Activated T-cell treated with anti-CD3 and anti-CD28 coated beads, Interleukin-2, amount 50 U/mL, for 4 hours (primary cell): ENCODE measurements at regions not wholly inside any gene's neighbourhood (a gene's known extent, or its start where the extent isn't known, plus 50 kb on each side); places are given as distances from the start of the nearest gene placed in this dataset.
"Not testable (repeated sequence)": the region's sequence is repeated elsewhere in the genome, so short reads cannot be mapped to it uniquely, and the experiment has no call there.

Experiments
- ATAC-seq, 2 donors: fragments of 200-7000 bp; cut with Tn5 transposase; one replicate each; pipeline ENCODE4 v1.10.0; 2021
- DNase-seq: peaks from one replicate; pipeline ENCODE4 v3.0.0-alpha.2; 2020
- H3K27me3 Mint-ChIP-seq: one replicate; pipeline ENCODE4 v1.8.0; 2021; ENCODE audit warnings: low read depth, mixed read lengths
- H3K36me3 Mint-ChIP-seq: one replicate; pipeline ENCODE4 v1.8.0; 2022; ENCODE audit warnings: mixed read lengths; ENCODE audit not compliant: insufficient read depth
- H3K4me1 Mint-ChIP-seq: one replicate; pipeline ENCODE4 v1.8.0; 2021; ENCODE audit warnings: low read depth, mixed read lengths
- H3K4me3 Mint-ChIP-seq: one replicate; pipeline ENCODE4 v1.8.0; 2021; ENCODE audit warnings: mild to moderate bottlenecking, moderate library complexity, mixed read lengths
- H3K9me3 Mint-ChIP-seq: one replicate; pipeline ENCODE4 v1.8.0; 2021; ENCODE audit warnings: mixed read lengths

DNA sequence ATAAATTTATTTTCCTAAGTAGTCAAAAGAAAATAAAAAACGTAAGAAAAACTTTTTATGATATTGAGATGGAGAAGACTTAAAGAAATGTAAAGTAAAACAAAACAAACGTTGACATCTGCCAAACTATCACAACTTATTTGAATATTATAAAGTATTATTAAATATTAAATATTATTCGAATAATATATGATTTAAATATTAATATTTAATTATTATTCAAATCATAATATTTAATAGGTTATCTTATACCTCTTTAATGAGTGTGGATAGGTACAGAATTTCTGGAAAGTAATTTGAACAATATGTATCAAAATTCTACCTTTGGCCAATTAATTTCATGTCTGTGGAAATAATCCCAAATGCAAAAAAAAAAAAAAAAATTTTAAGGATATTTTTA is 278.7 kb downstream of the RAD51AP2 start:
- ATAC-seq (no peak), DNase-seq (no peak)
- peaks cover 6% of the 10 kb centered on the region for H3K9me3 Mint-ChIP-seq
- no peaks in the 10 kb centered on the region for H3K4me1 Mint-ChIP-seq
- H3K27me3 Mint-ChIP-seq, result no peaks in the 10 kb centered on the region
- no peak overlapping the region for H3K4me3 Mint-ChIP-seq
- H3K36me3 Mint-ChIP-seq, result no peaks in the 10 kb centered on the region

DNA sequence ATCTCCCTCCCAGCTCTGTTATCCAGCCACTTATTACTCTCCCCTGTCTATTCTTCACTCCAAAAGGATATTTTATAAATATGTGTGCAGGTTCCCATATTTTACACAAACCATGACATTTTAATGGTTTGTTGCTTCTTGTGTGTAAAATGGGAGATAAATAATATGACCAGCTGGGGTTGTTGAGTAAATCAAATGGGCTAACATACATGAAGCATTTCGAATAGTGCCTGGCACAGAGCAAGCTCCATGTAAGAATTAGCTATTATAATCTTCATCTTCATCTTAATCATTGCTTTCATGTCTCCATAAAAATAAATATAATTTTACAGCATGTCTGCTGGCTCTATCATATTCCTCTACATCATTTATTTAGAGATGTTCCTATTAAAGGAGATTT is 283.1 kb downstream of the RAD51AP2 start:
- DNase-seq (no peak), ATAC-seq (no peak)
- Mint-ChIP-seq H3K4me3 (no peak overlapping the region), H3K27me3 (no peaks in the 10 kb centered on the region), H3K4me1 (no peaks in the 10 kb centered on the region), H3K36me3 (no peaks in the 10 kb centered on the region), H3K9me3 (no peaks in the 10 kb centered on the region)

DNA sequence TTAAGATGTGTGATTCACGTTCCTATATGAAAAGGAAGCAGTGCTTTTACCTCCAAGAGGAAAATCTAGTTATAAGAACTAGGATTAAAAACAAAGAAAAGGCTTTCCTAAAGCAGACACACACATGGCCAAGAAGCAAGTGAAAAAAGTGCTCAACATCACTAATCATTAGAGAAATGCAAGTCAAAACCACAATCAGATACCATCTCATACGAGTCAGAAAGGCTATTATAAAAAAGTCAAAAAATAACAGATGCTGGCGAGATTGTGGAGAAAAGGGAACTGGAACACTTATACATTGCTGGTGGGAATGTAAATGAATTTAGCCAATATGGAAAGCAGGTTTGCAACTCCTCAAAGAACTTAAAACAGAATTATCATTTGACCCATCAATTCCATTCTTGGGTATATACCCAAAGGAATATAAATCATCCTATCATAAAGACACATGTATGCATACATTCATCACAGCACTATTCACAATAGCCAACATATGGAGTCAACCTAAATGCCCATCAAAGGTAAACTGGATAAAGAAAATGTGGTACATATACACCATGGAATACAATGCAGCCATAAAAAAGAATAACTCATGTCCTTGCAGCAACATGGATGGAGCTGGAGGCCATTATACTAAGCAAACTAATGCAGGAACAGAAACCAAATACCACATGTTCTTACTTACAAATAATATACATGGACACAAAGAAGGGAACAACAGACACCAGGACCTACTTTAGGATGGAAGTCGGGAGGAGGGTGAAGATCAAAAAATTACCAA is 285.3 kb downstream of the RAD51AP2 start:
- no peaks in the 10 kb centered on the region for H3K4me1 Mint-ChIP-seq
- ATAC-seq (no peak), DNase-seq (no peak)
- H3K36me3 Mint-ChIP-seq, result no peaks in the 10 kb centered on the region
- peaks cover under 1% of the 10 kb centered on the region for H3K9me3 Mint-ChIP-seq
- no peaks in the 10 kb centered on the region for H3K27me3 Mint-ChIP-seq
- no peak overlapping the region for H3K4me3 Mint-ChIP-seq

DNA sequence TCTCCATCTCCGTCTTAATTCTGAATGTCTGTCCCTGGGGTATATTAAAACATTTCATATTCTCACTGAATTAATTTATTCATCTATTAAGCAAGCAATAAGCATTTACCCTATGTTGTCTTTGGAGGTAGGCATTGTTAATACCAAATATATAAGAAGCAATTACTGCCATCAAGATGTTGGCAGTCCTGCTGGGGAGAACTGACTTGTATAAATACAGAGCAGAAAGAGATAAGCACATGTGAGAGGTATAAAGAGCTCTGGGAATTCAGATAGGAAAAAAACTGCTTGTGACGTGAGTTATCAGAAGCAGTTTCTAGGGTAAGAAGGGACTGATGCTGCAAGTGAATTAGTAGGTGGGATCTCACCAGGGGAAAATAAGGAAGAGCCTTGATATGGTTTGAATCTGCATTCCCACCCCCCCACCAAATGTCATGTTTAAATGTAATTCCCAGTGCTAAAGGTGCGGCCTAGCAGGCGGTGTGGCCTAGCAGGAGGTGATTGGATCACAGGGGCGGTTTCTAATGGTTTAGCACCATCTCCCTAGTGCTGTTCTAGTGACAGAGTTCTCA is 286.8 kb downstream of the RAD51AP2 start:
- no peaks in the 10 kb centered on the region for H3K27me3 Mint-ChIP-seq
- H3K36me3 Mint-ChIP-seq, result no peaks in the 10 kb centered on the region
- no peak for DNase-seq
- H3K9me3 Mint-ChIP-seq, result peaks cover 7% of the 10 kb centered on the region
- no peak overlapping the region for H3K4me3 Mint-ChIP-seq
- no peak for ATAC-seq
- H3K4me1 Mint-ChIP-seq, result no peaks in the 10 kb centered on the region

DNA sequence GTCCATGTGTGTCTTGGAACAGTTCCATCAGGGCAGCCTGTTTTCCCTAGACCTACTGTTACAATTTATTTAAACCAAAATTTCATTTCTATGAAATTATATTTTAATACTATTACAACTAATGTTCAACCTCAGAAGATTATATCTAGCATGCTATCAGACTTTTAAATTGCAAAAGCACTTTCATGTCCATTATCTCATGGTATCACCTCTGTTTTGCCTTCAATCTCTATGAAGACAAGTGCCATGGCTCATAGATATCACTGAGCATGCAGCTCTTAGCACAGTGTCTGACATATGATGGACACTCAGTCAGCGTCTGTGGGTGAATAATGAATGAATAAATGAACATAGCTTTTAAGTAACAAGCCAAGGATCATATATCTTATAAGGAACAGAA is 288.8 kb downstream of the RAD51AP2 start:
- no peak for ATAC-seq
- Mint-ChIP-seq H3K27me3 (no peaks in the 10 kb centered on the region), H3K4me1 (no peaks in the 10 kb centered on the region), H3K36me3 (no peaks in the 10 kb centered on the region), H3K9me3 (peaks cover 11% of the 10 kb centered on the region), H3K4me3 (no peak overlapping the region)
- no peak for DNase-seq

DNA sequence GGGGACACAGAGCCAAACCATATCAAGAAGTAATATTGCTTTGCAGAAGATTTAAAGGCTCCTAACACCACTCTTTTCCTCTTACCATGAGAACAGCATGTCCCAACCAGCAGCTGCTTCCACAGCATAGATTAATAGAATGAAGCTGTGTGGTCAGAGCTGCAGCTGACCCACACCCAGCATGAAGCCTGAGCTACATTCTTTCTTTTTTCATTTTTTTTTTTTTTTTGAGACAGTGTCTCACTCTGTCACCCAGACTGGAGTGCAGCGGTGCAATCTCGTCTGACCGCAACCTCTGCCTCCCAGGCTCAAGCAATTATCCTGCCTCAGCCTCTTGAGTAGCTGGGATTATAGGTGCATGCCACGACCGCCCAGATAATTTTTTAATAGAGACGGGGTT is 289.8 kb downstream of the RAD51AP2 start:
- Mint-ChIP-seq H3K9me3 (peaks cover 11% of the 10 kb centered on the region), H3K4me3 (no peak overlapping the region)
- no peak for ATAC-seq

DNA sequence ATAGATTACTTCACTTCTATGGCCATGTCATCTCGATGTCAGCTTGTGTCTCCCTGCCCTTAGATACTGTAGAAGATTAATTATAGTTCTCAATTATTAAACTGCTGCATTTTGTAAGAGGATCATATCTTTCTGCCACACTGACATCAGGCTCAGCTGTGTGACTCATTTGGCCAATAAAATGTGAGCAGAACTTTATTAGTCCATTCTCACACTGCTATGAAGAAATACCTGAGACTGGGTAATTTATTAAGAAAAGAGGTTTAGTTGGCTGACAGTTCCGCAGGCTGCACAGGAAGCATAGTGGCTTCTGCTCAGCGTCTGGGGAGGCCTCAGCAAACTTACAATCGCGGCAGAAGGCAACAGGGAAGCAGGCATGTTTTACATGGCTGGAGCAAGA is 290.4 kb downstream of the RAD51AP2 start:
- Mint-ChIP-seq H3K9me3 (peaks cover 11% of the 10 kb centered on the region), H3K4me1 (no peaks in the 10 kb centered on the region), H3K27me3 (no peaks in the 10 kb centered on the region), H3K36me3 (no peaks in the 10 kb centered on the region), H3K4me3 (no peak overlapping the region)
- DNase-seq, result no peak
- ATAC-seq, result no peak

More for the DNA sequence above, 289.8 kb downstream of the RAD51AP2 start:
- H3K27me3 Mint-ChIP-seq, result no peaks in the 10 kb centered on the region
- no peak for DNase-seq
- no peaks in the 10 kb centered on the region for H3K36me3 Mint-ChIP-seq
- no peaks in the 10 kb centered on the region for H3K4me1 Mint-ChIP-seq

DNA sequence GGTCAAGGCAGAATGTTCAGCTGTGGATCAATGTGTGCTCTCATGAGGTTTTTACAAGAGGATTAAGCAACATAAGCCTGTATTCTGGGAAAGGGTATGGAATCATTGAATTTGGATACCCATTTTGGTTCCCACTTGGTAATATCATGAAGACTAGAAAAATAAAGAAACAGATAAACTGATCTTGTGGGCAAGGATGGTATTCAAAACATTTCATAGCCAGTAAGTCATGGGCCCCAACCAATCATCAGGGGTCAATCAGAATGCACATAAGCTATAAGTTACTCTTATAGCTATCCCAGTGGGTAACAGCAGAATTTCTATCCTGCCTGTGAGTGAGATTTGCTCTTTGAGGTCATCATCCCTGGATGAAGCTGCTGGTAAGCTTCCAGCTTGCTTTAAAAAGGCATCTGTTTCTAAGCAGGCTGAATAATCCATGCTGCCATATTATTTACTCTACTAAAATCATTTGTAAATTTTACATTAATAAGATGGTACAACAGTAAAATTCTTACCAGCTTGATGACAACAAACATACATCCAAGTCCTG is 291.2 kb downstream of the RAD51AP2 start:
- H3K4me3 Mint-ChIP-seq, result no peak overlapping the region
- peaks cover 11% of the 10 kb centered on the region for H3K9me3 Mint-ChIP-seq
- H3K27me3 Mint-ChIP-seq, result no peaks in the 10 kb centered on the region
- DNase-seq (no peak), ATAC-seq (no peak)
- no peaks in the 10 kb centered on the region for H3K36me3 Mint-ChIP-seq
- H3K4me1 Mint-ChIP-seq, result no peaks in the 10 kb centered on the region

DNA sequence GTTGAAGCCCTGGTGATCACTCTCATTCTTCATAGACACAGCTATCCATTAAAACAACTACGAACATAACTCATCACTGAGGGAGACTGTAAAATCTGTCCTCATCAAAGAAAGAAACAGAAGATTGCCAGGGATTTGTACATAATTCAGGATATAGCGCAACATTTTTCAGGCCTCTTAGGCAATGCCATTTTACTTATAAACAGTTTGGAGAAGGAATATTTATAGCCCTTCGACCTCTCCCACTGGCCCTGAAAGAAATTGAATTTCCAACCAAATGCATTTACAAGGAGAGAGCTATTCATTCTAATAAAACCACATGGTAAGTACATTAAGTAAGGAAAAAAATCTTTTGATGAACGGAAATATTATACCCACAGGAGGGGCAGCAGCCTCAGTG is 295.0 kb downstream of the RAD51AP2 start:
- Mint-ChIP-seq H3K4me3 (no peak overlapping the region), H3K27me3 (no peaks in the 10 kb centered on the region), H3K4me1 (no peaks in the 10 kb centered on the region), H3K9me3 (peaks cover 11% of the 10 kb centered on the region), H3K36me3 (no peaks in the 10 kb centered on the region)
- ATAC-seq, result no peak
- no peak for DNase-seq

DNA sequence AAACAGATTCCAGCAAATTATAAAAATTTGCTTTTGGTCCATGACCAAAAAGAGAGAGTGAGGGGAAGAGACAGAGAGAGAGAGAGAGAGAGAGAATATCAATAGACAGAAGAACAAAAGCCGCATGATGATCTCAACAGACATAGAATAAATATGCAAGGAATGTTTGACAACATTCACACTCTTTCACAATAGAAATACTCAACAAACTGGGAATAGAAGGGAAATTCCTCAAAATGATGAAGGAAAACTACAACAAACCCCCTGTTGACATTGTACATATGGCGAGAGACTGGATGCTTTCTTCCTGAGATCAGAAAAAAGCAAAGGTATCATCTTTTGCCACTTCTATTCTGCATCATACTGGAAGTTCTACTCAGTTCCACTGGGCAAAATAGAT is 309.7 kb downstream of the RAD51AP2 start:
- no peaks in the 10 kb centered on the region for H3K4me1 Mint-ChIP-seq
- no peak for ATAC-seq
- H3K4me3 Mint-ChIP-seq, result no peak overlapping the region
- H3K27me3 Mint-ChIP-seq, result no peaks in the 10 kb centered on the region
- H3K9me3 Mint-ChIP-seq, result peaks cover 4% of the 10 kb centered on the region
- DNase-seq, result no peak
- no peaks in the 10 kb centered on the region for H3K36me3 Mint-ChIP-seq

DNA sequence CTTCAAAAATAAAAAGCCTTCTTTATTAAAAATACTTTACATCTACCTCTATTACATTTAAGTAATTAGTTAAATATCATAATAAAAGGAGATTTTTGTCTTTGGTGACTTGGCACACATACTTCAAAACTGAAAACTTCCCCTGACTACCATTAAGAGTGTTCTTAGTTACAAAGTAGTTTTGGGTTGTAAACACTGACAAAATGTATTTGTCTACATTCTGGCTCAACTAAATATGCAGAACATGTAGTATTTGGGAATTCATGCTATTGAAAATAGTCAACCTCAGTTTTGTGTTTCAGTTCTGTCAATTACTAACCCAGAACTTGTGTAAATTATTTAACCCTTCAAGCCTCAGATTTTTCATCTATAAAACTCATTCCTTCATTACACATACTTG is 311.5 kb downstream of the RAD51AP2 start:
- no peak for DNase-seq
- Mint-ChIP-seq H3K9me3 (peaks cover 4% of the 10 kb centered on the region), H3K4me1 (no peaks in the 10 kb centered on the region), H3K4me3 (no peak overlapping the region), H3K36me3 (no peaks in the 10 kb centered on the region), H3K27me3 (no peaks in the 10 kb centered on the region)
- no peak for ATAC-seq

DNA sequence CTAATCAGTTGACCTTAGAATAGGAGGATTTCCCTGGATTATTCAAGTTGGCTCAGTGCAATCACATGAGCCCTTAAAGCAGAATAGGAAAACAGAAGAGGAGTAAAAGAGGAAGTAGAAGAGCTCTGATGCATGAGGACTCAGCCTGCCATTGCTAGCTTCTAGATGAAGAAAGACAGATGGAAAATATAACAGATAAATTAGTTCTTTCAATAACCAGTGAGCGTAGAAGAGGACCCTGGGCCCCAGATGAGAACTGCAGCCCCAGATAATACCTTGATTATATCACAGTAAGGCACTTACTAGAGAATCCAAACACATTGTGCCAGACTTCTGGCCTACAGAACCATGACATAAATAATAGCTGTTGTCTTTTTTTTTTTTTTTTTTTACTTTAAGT is 314.0 kb downstream of the RAD51AP2 start:
- not testable (repeated sequence) for H3K36me3 Mint-ChIP-seq, H3K4me1 Mint-ChIP-seq, H3K27me3 Mint-ChIP-seq, ATAC-seq, H3K9me3 Mint-ChIP-seq, H3K4me3 Mint-ChIP-seq, DNase-seq

DNA sequence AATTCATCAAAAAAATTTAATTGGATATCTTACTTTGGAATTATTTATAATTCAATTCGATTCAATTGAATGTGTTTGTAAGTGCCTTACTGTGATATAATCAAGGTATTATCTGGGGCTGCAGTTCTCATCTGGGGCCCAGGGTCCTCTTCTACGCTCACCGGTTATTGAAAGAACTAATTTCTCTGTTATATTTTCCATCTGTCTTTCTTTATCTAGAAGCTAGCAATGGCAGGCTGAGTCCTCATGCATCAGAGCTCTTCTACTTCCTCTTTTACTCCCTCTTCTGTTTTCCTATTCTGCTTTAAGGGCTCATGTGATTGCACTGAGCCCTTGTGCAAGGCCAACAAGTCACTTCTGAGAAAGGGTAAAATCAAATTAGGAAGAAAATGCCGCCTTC is 315.6 kb downstream of the RAD51AP2 start:
- not testable (repeated sequence) for H3K9me3 Mint-ChIP-seq, H3K4me1 Mint-ChIP-seq, ATAC-seq, H3K27me3 Mint-ChIP-seq, H3K36me3 Mint-ChIP-seq, DNase-seq, H3K4me3 Mint-ChIP-seq

DNA sequence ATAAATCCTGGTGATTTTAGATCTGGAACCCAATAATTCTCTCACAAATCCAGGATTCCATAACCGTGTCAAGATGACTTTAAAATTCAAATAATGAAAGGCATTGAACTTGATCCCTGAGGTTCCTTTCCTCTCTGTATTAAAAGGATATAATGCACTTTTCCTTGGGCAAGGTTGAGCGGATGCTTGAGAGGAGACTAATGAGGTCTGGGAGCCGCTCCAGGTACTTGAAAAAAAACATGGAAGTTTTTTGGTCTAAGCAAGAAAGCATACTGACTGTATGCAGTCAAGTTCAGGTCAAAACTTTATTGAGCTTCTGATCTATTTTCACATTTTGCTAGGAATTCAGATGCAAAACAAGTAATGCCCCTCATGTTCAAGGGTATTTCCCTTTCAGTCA is 318.5 kb downstream of the RAD51AP2 start:
- H3K9me3 Mint-ChIP-seq, result peaks cover 4% of the 10 kb centered on the region
- ATAC-seq, result no peak
- DNase-seq, result no peak
- no peaks in the 10 kb centered on the region for H3K27me3 Mint-ChIP-seq
- H3K4me1 Mint-ChIP-seq, result no peaks in the 10 kb centered on the region
- no peak overlapping the region for H3K4me3 Mint-ChIP-seq
- H3K36me3 Mint-ChIP-seq, result no peaks in the 10 kb centered on the region

DNA sequence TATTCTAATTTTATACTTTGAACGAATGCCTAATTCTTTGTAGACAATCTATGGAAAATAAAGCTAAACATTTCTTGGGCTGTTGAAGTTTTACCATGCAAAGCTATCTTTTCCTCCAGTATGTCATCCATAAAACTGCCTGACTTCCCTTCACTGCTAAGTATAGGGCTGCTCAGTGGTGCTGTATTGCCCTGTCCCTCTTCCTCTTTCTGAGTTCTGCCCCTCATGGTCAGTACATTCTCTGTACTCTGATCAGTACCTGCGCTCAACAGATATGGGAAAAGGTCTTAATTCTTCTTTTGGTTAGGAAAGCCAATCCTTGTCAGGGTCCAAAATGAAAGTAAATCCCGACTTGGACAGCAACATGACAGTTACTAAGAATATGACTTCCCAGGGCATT is 321.9 kb downstream of the RAD51AP2 start:
- Mint-ChIP-seq H3K9me3 (no peaks in the 10 kb centered on the region), H3K36me3 (no peaks in the 10 kb centered on the region), H3K27me3 (no peaks in the 10 kb centered on the region), H3K4me1 (no peaks in the 10 kb centered on the region), H3K4me3 (no peak overlapping the region)
- no peak for ATAC-seq
- DNase-seq, result no peak
